K562 (cell line): ENCODE measurements at regions not wholly inside any gene's neighbourhood (a gene's known extent, or its start where the extent isn't known, plus 50 kb on each side); places are given as distances from the start of the nearest gene placed in this dataset.

Source experiments
- C11orf30 ChIP-seq: fragments of 450-650 bp; IDR thresholded peaks from 2 replicates; pipeline ENCODE4 v1.6.1; 2016; ENCODE audit warnings: low read depth, mild to moderate bottlenecking
- FOXP1 ChIP-seq: sonication (generic); formaldehyde crosslinking; IDR thresholded peaks from 2 replicates; pipeline ENCODE4 v1.8.0; 2022; ENCODE audit warnings: mild to moderate bottlenecking, missing genetic modification reagents
- NFE2L1 ChIP-seq: fragments of 450-650 bp; IDR thresholded peaks from 2 replicates; pipeline ENCODE4 v1.6.1; 2016; ENCODE audit warnings: missing genetic modification characterization, low read depth, mild to moderate bottlenecking, missing compliant biosample characterization, moderate library complexity, borderline replicate concordance
- SFPQ ChIP-seq: fragments of 200-400 bp; formaldehyde crosslinking; IDR thresholded peaks from 2 replicates; pipeline ENCODE4 v1.6.1; 2017; ENCODE audit warnings: mild to moderate bottlenecking, low read depth, low read length, moderate library complexity
- TF ChIP-seq, protein P1 (sequence below), 2 experiments: fragments of 450-650 bp; formaldehyde crosslinking in 1 of 2; IDR thresholded peaks; 2 replicates each; pipeline versions ENCODE4 v1.4.0 to v1.6.1; 2014 to 2020; ENCODE audit warnings: mild to moderate bottlenecking in 2 of 2, borderline replicate concordance in 1 of 2, low read depth in 1 of 2

DNA sequence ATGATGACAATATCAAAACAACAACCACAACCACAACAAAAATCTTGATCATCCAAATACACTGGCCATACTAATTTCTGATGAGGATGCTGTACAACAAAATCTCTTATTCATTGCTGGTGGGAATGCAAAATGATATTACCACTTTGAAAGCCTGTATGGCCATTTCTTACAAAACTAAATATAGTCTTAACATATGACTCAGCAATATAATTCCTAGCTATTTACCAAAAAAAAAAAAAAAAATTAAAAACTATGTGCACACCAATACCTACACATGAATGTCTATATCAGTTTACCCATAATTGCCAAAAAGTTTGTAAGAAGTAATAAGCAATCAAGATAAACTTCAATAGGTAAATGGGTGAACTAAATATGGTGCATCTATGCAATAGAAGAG, 1379.7 kb downstream of the CDH11 start (continued):
- TF ChIP-seq, protein P1, sequence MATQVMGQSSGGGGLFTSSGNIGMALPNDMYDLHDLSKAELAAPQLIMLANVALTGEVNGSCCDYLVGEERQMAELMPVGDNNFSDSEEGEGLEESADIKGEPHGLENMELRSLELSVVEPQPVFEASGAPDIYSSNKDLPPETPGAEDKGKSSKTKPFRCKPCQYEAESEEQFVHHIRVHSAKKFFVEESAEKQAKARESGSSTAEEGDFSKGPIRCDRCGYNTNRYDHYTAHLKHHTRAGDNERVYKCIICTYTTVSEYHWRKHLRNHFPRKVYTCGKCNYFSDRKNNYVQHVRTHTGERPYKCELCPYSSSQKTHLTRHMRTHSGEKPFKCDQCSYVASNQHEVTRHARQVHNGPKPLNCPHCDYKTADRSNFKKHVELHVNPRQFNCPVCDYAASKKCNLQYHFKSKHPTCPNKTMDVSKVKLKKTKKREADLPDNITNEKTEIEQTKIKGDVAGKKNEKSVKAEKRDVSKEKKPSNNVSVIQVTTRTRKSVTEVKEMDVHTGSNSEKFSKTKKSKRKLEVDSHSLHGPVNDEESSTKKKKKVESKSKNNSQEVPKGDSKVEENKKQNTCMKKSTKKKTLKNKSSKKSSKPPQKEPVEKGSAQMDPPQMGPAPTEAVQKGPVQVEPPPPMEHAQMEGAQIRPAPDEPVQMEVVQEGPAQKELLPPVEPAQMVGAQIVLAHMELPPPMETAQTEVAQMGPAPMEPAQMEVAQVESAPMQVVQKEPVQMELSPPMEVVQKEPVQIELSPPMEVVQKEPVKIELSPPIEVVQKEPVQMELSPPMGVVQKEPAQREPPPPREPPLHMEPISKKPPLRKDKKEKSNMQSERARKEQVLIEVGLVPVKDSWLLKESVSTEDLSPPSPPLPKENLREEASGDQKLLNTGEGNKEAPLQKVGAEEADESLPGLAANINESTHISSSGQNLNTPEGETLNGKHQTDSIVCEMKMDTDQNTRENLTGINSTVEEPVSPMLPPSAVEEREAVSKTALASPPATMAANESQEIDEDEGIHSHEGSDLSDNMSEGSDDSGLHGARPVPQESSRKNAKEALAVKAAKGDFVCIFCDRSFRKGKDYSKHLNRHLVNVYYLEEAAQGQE (IDR thresholded peaks at IDR 0.05; ENCODE audit: borderline replicate concordance) = no peak
- TF ChIP-seq, protein P1 (CRISPR knock-in tag; IDR thresholded peaks at IDR 0.05; ENCODE audit: low read depth) = no peak
- TF ChIP-seq SFPQ = no peak
- peak; percentile 42; the same call in 1 of the 2 replicates for TF ChIP-seq C11orf30
- no peak for TF ChIP-seq FOXP1 (CRISPR knock-in tag)
- TF ChIP-seq NFE2L1 (tag) = 0 out of 2 replicates have a peak, but pooled peaks have one; percentile 7
